ENCODE measurements at regions not wholly inside any gene's neighbourhood (a gene's known extent, or its start where the extent isn't known, plus 50 kb on each side); places are given as distances from the start of the nearest gene placed in this dataset.

DNA sequence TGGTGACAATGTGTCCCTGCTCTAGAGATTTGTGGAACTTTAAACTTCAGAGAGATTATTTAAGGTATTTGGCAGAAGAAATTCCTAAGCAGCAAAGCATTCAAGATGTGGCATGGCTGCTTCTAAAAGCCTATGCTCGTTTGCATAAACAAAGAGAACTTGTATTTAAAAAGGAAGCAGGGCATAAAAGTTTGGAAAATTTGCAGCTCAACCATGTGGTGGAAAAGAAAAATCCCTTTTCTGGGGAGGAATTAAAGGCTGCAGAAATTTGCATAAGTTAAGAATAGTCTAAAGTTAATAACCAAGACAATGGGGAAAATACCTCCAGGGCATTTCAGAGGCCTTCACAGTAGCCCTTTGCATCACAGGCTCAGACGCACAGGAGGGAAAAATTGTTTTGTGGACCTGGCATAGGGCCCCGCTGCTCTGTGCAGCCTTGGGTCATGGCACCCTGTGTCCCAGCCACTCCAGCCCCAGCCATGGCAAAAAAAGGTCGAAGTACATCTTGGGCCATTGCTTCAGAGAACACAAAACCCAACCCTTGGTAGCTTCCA lies 1109.1 kb downstream of the OTOL1 start:
- TF ChIP-seq, protein P1, sequence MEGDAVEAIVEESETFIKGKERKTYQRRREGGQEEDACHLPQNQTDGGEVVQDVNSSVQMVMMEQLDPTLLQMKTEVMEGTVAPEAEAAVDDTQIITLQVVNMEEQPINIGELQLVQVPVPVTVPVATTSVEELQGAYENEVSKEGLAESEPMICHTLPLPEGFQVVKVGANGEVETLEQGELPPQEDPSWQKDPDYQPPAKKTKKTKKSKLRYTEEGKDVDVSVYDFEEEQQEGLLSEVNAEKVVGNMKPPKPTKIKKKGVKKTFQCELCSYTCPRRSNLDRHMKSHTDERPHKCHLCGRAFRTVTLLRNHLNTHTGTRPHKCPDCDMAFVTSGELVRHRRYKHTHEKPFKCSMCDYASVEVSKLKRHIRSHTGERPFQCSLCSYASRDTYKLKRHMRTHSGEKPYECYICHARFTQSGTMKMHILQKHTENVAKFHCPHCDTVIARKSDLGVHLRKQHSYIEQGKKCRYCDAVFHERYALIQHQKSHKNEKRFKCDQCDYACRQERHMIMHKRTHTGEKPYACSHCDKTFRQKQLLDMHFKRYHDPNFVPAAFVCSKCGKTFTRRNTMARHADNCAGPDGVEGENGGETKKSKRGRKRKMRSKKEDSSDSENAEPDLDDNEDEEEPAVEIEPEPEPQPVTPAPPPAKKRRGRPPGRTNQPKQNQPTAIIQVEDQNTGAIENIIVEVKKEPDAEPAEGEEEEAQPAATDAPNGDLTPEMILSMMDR (IDR thresholded peaks at IDR 0.05), result no peak
- no peak for TF ChIP-seq EP300 (IDR thresholded peaks at IDR 0.05)
- TF ChIP-seq POLR2A (IDR thresholded peaks at IDR 0.05), result no peak
- no peak for TF ChIP-seq POLR2AphosphoS5 (IDR thresholded peaks at IDR 0.05)
- H3K27ac ChIP-seq, result no peak overlapping the region
- no peak for ATAC-seq
- WGBS, 2 donors (ENCODE audit: low coverage in 1 of 2), result 83 to 89% methylated on average over 1 to 2 of the region's 4 CpGs
- no peak overlapping the region for H3K4me3 ChIP-seq
- H3K4me1 ChIP-seq, result no peaks in the 10 kb centered on the region
- no peaks in the 10 kb centered on the region for H3K36me3 ChIP-seq
- peaks cover 0 to 6% (median 0%) of the 10 kb centered on the region in 3 donors for H3K9me3 ChIP-seq
- H3K27me3 ChIP-seq, result no peaks in the 10 kb centered on the region

DNA sequence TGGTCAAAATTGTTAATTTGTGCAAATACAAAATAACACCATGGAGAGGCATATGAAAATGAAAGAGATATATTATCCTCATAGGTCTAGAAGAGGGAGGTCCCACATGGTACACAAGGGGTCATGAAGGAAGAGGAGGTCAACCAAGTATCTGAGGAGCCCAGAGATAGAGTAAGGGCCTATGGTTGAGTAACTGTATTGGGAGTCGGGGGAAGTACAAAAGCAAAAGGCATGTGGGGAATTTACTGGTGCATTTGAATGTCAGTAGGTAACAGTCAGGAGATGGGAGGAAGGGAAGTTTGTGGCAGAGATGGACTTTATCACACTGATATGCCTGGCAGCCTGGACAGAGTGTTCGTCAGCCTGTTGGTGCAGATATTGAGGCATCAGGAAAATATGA lies 1113.7 kb downstream of the OTOL1 start:
- H3K27me3 ChIP-seq, result no peaks in the 10 kb centered on the region
- H3K4me3 ChIP-seq, result no peak overlapping the region
- H3K36me3 ChIP-seq, result no peaks in the 10 kb centered on the region
- 84 to 93% methylated on average over 2 of the region's 2 CpGs for WGBS, 2 donors (ENCODE audit: low coverage in 1 of 2)
- no peaks in the 10 kb centered on the region for H3K9me3 ChIP-seq
- ATAC-seq, result no peak
- H3K27ac ChIP-seq, result no peak overlapping the region
- no peak for TF ChIP-seq POLR2A (IDR thresholded peaks at IDR 0.05)
- TF ChIP-seq, protein P1 (IDR thresholded peaks at IDR 0.05), result no peak
- TF ChIP-seq POLR2AphosphoS5 (IDR thresholded peaks at IDR 0.05), result no peak
- no peak for TF ChIP-seq EP300 (IDR thresholded peaks at IDR 0.05)
- H3K4me1 ChIP-seq, result no peaks in the 10 kb centered on the region

DNA sequence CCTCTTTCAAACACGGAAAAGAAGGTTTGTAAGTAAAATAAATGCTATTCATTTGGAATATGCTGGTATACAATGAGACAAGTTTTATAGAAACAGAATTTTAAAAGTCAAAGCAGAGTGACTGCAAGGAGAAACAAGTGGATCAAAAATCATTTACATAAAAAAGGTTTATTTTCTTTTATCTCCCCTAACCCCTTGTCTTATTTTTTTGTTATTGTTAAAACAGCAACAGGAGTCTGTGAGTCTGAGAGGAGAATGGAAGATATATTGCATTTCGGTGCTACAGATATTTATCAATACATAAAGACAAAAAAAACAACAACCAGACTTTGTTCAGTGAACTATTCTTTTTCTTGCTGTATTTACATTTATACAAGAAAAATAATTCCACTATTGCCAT lies 1116.4 kb downstream of the OTOL1 start:
- no peak for ATAC-seq
- no peaks in the 10 kb centered on the region for H3K9me3 ChIP-seq
- no peaks in the 10 kb centered on the region for H3K27me3 ChIP-seq
- H3K36me3 ChIP-seq, result no peaks in the 10 kb centered on the region
- no peak overlapping the region for H3K4me3 ChIP-seq
- no peaks in the 10 kb centered on the region for H3K4me1 ChIP-seq
- TF ChIP-seq, protein P1 (IDR thresholded peaks at IDR 0.05), result no peak
- no peak for TF ChIP-seq EP300 (IDR thresholded peaks at IDR 0.05)
- no peak overlapping the region for H3K27ac ChIP-seq
- 66% methylated on average over 2 of the region's 2 CpGs for WGBS, 2 donors (ENCODE audit: low coverage in 1 of 2)

DNA sequence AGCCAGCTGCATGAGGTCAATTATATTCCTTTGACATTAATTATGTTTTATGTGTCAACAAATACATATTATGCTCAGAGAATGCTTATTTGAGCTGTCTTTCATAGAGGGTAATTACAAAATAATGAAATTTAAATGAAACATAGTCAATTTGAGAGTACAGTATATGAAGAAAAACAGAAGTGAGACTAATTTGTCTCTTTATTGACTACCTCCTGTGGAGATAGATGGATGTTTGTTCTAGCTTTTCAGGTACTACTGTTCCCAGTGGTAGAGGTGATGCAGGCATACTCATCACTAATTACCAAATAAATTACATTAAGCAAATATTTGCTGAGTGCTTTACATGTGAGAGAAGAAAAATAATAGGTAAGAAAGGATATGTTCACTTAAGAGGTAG lies 1129.6 kb downstream of the OTOL1 start:
- H3K36me3 ChIP-seq, result no peaks in the 10 kb centered on the region
- TF ChIP-seq, protein P1 (IDR thresholded peaks at IDR 0.05), result no peak
- TF ChIP-seq EP300 (IDR thresholded peaks at IDR 0.05) (no peak), POLR2AphosphoS5 (IDR thresholded peaks at IDR 0.05) (no peak), POLR2A (IDR thresholded peaks at IDR 0.05) (no peak)

DNA sequence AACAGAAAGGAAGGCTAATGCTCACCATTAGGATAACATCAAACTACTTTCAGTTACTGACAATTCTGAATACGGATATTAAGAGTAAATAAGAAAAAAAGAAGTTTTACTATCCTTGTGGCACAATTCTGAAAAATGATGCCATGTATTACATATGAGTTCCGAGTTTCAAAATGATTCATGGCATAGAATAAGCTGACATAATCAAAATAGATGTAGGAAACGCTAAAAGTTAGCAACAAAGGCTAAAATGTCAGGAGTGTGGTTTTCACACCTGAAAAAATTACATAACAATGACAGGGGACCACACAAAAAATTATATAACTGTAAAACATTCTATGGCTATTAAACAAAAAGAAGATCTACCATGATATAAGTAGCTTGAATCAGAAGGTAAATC lies 1131.9 kb downstream of the OTOL1 start:
- ATAC-seq, result no peak
- no peak overlapping the region for H3K4me3 ChIP-seq
- no peaks in the 10 kb centered on the region for H3K36me3 ChIP-seq
- no peaks in the 10 kb centered on the region for H3K27me3 ChIP-seq
- H3K9me3 ChIP-seq, result no peaks in the 10 kb centered on the region
- TF ChIP-seq EP300 (IDR thresholded peaks at IDR 0.05) (no peak), POLR2A (IDR thresholded peaks at IDR 0.05) (no peak), POLR2AphosphoS5 (IDR thresholded peaks at IDR 0.05) (no peak)
- TF ChIP-seq, protein P1 (IDR thresholded peaks at IDR 0.05), result no peak
- WGBS, 2 donors (ENCODE audit: low coverage in 1 of 2), result 73 to 78% methylated on average over 3 of the region's 3 CpGs
- no peak overlapping the region for H3K27ac ChIP-seq
- H3K4me1 ChIP-seq, result no peaks in the 10 kb centered on the region

More for the DNA sequence above, 1129.6 kb downstream of the OTOL1 start:
- no peak overlapping the region for H3K4me3 ChIP-seq
- H3K27ac ChIP-seq, result no peak overlapping the region
- no peaks in the 10 kb centered on the region for H3K4me1 ChIP-seq
- H3K27me3 ChIP-seq, result no peaks in the 10 kb centered on the region
- no peak for ATAC-seq
- H3K9me3 ChIP-seq, result peaks cover 0 to 13% (median 0%) of the 10 kb centered on the region in 3 donors

Data from gastroesophageal sphincter (tissue), 4 donors.